ENCODE measurements at regions not wholly inside any gene's neighbourhood (a gene's known extent, or its start where the extent isn't known, plus 50 kb on each side); places are given as distances from the start of the nearest gene placed in this dataset.

DNA sequence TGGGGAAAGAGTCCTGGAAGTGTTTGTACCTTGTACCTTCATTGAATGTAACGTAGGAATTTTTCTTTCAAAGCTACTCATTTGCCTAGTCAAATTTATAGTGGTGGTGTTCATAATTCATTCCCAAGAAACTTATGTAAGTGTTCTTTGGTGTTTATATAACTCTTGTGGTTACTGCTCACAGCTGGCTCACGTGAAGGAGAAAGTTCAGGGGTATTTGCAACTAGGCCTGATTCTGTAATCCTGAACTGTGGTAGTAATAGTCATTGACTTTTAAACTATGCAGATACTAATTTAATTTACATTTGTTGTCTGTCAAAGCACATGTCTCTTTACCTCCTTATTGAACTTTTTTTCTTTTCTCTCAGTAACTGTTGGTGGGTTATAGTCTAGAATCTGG, 50.5 kb upstream of the TEX264 start:
- Mint-ChIP-seq H3K9me3 (ENCODE audit: unreplicated experiment) (peaks cover 4% of the 10 kb centered on the region), H3K27ac (ENCODE audit: unreplicated experiment) (no peak overlapping the region), H3K4me1 (ENCODE audit: low read depth, unreplicated experiment) (peaks cover 11% of the 10 kb centered on the region), H3K27me3 (ENCODE audit: unreplicated experiment) (peaks cover under 1% of the 10 kb centered on the region), H3K4me3 (ENCODE audit: unreplicated experiment) (no peak overlapping the region), H3K36me3 (ENCODE audit: unreplicated experiment) (no peaks in the 10 kb centered on the region)
- TF ChIP-seq, protein P1, sequence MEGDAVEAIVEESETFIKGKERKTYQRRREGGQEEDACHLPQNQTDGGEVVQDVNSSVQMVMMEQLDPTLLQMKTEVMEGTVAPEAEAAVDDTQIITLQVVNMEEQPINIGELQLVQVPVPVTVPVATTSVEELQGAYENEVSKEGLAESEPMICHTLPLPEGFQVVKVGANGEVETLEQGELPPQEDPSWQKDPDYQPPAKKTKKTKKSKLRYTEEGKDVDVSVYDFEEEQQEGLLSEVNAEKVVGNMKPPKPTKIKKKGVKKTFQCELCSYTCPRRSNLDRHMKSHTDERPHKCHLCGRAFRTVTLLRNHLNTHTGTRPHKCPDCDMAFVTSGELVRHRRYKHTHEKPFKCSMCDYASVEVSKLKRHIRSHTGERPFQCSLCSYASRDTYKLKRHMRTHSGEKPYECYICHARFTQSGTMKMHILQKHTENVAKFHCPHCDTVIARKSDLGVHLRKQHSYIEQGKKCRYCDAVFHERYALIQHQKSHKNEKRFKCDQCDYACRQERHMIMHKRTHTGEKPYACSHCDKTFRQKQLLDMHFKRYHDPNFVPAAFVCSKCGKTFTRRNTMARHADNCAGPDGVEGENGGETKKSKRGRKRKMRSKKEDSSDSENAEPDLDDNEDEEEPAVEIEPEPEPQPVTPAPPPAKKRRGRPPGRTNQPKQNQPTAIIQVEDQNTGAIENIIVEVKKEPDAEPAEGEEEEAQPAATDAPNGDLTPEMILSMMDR (IDR thresholded peaks at IDR 0.05; ENCODE audit: partially characterized antibody, unreplicated experiment) = no peak
- DNase-seq = no peak

DNA sequence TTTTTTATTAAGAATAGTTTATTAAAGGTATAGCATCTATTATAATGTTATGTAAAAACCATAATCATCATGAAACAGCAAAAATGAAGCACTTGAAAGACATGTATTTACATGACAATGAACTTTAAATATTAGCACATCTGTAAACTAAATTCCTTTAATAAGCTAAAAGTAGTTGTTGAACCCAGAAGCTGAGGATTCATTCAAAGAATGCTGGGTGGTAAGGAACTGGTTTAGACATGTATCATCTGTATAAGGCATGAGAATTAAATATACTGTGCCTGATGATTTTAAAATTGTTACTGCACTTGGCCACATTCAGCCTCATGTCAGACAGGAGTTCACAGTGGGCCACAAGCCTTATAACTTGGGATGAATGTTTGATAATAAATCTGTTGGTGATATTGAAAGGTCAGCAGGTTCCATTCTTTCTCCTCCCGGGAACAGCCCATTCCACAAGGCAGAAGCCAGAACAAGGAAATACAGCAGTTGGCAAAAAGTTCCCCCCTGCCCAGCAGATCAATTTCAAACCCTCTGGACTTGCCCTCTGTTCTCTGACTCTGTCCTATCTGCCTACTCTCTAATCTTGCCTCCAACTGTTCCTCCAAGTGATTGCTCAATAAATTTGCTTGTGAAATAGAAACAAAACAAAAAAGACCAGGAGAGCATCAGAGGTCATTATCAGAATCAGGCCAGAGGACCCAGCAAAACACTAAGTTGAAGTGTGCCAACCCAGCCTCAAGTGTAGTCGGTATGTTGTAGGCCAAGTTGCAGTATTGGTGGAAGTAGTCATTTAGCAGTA, 49.8 kb upstream of the TEX264 start:
- H3K4me1 Mint-ChIP-seq (ENCODE audit: low read depth, unreplicated experiment) = peaks cover 11% of the 10 kb centered on the region
- H3K36me3 Mint-ChIP-seq (ENCODE audit: unreplicated experiment) = no peaks in the 10 kb centered on the region
- H3K4me3 Mint-ChIP-seq (ENCODE audit: unreplicated experiment) = no peak overlapping the region
- no peak overlapping the region for H3K27ac Mint-ChIP-seq (ENCODE audit: unreplicated experiment)
- H3K9me3 Mint-ChIP-seq (ENCODE audit: unreplicated experiment) = peaks cover 4% of the 10 kb centered on the region
- peaks cover 2% of the 10 kb centered on the region for H3K27me3 Mint-ChIP-seq (ENCODE audit: unreplicated experiment)
- DNase-seq = no peak
- TF ChIP-seq, protein P1 (IDR thresholded peaks at IDR 0.05; ENCODE audit: partially characterized antibody, unreplicated experiment) = no peak

Measured in glutamatergic neuron (in vitro differentiated cells).